Osteoblast (primary cell): ENCODE measurements at regions not wholly inside any gene's neighbourhood (a gene's known extent, or its start where the extent isn't known, plus 50 kb on each side); places are given as distances from the start of the nearest gene placed in this dataset.
A peak's percentile ranks its signal among the peaks of the same experiment; 100 is the strongest.

Experiments used
- DNase-seq: peaks from one replicate; pipeline ENCODE4 v3.0.0; 2011; ENCODE audit warnings: low spot score, mixed read lengths; ENCODE audit not compliant: insufficient read length; ENCODE audit errors: missing footprints
- H2AFZ ChIP-seq: 2 replicates; pipeline ENCODE4 v1.6.0; 2011; ENCODE audit warnings: mild to moderate bottlenecking, low read length
- H3K27ac ChIP-seq: 2 replicates; pipeline ENCODE4 v1.5.1; 2011; ENCODE audit warnings: mild to moderate bottlenecking, low read depth, low read length, moderate library complexity
- H3K27me3 ChIP-seq: 2 replicates; pipeline ENCODE4 v1.6.0; 2012; ENCODE audit warnings: mild to moderate bottlenecking, control low read depth, inconsistent platforms, low read length, moderate library complexity; ENCODE audit not compliant: insufficient read depth
- H3K36me3 ChIP-seq: 2 replicates; pipeline ENCODE4 v1.5.1; 2011; ENCODE audit warnings: mild to moderate bottlenecking, low read length, control low read depth, moderate library complexity; ENCODE audit not compliant: insufficient read depth
- H3K4me1 ChIP-seq: 2 replicates; pipeline ENCODE4 v1.5.1; 2011; ENCODE audit warnings: mild to moderate bottlenecking, low read length, control low read depth, moderate library complexity; ENCODE audit not compliant: insufficient read depth
- H3K4me2 ChIP-seq: 2 replicates; pipeline ENCODE4 v1.6.0; 2011; ENCODE audit warnings: mild to moderate bottlenecking, low read length; ENCODE audit not compliant: insufficient read depth
- H3K4me3 ChIP-seq: fragments of 200-600 bp; sonication (generic); 3 replicates; pipeline ENCODE4 v1.5.1; 2012; ENCODE audit warnings: mild to moderate bottlenecking, low read length, inconsistent platforms; ENCODE audit not compliant: insufficient read depth
- H3K79me2 ChIP-seq: 2 replicates; pipeline ENCODE4 v1.6.0; 2012; ENCODE audit warnings: mild to moderate bottlenecking, low read length, control low read depth, inconsistent platforms; ENCODE audit not compliant: insufficient read depth
- H3K9me3 ChIP-seq: 2 replicates; pipeline ENCODE4 v1.5.1; 2011; ENCODE audit warnings: low read depth, low read length, control low read depth
- H4K20me1 ChIP-seq: 2 replicates; pipeline ENCODE4 v1.6.0; 2012; ENCODE audit warnings: mild to moderate bottlenecking, low read length, control low read depth; ENCODE audit not compliant: insufficient read depth
- CTCF ChIP-seq: IDR thresholded peaks from 2 replicates; pipeline ENCODE4 v1.5.1; 2011; ENCODE audit warnings: mild to moderate bottlenecking, low read depth, low read length, moderate library complexity; ENCODE audit errors: extremely low read depth

GRCh38 chr6:138614151-138614550 lies 114.9 kb upstream of the NHSL1 start:
- no peaks in the 10 kb centered on the region for H3K9me3 ChIP-seq
- H3K4me2 ChIP-seq, result no peak overlapping the region
- H3K79me2 ChIP-seq, result peaks cover 5% of the 10 kb centered on the region
- TF ChIP-seq CTCF, result no peak
- H3K27ac ChIP-seq, result no peak overlapping the region
- H2AFZ ChIP-seq, result no peak overlapping the region
- no peaks in the 10 kb centered on the region for H3K4me1 ChIP-seq
- H3K4me3 ChIP-seq, result no peak overlapping the region
- H3K36me3 ChIP-seq, result no peaks in the 10 kb centered on the region
- H3K27me3 ChIP-seq, result no peaks in the 10 kb centered on the region
- DNase-seq, result no peak
- no peaks in the 10 kb centered on the region for H4K20me1 ChIP-seq

GRCh38 chr6:138618168-138618567 lies 118.9 kb upstream of the NHSL1 start:
- no peaks in the 10 kb centered on the region for H3K9me3 ChIP-seq
- TF ChIP-seq CTCF, result no peak
- no peaks in the 10 kb centered on the region for H3K79me2 ChIP-seq
- H3K27me3 ChIP-seq, result no peaks in the 10 kb centered on the region
- no peak overlapping the region for H2AFZ ChIP-seq
- no peaks in the 10 kb centered on the region for H4K20me1 ChIP-seq
- no peak overlapping the region for H3K27ac ChIP-seq
- no peaks in the 10 kb centered on the region for H3K36me3 ChIP-seq
- no peak overlapping the region for H3K4me2 ChIP-seq
- H3K4me1 ChIP-seq, result no peaks in the 10 kb centered on the region
- H3K4me3 ChIP-seq, result no peak overlapping the region
- no peak for DNase-seq

- DNase-seq, result no peak
- H4K20me1 ChIP-seq, result no peaks in the 10 kb centered on the region
- H3K4me3 ChIP-seq, result no peak overlapping the region
- H3K27ac ChIP-seq, result no peak overlapping the region
- H3K79me2 ChIP-seq, result no peaks in the 10 kb centered on the region
- no peaks in the 10 kb centered on the region for H3K4me1 ChIP-seq
- peak overlapping the region; percentile 39 for H2AFZ ChIP-seq
- no peaks in the 10 kb centered on the region for H3K9me3 ChIP-seq
- no peaks in the 10 kb centered on the region for H3K36me3 ChIP-seq
- H3K4me2 ChIP-seq, result no peak overlapping the region
- H3K27me3 ChIP-seq, result no peaks in the 10 kb centered on the region
- no peak for TF ChIP-seq CTCF
Measured at GRCh38 chr6:138620630-138621029, 121.3 kb upstream of the NHSL1 start.

GRCh38 chr6:138622967-138623366 lies 123.7 kb upstream of the NHSL1 start:
- Histone ChIP-seq H2AFZ (no peak overlapping the region), H3K27ac (no peak overlapping the region), H3K4me2 (no peak overlapping the region), H3K79me2 (no peaks in the 10 kb centered on the region), H3K27me3 (no peaks in the 10 kb centered on the region), H3K36me3 (no peaks in the 10 kb centered on the region), H3K4me1 (no peaks in the 10 kb centered on the region), H3K4me3 (no peak overlapping the region), H3K9me3 (no peaks in the 10 kb centered on the region), H4K20me1 (no peaks in the 10 kb centered on the region)
- no peak for TF ChIP-seq CTCF
- DNase-seq, result no peak
